ENCODE measurements at regions not wholly inside any gene's neighbourhood (a gene's known extent, or its start where the extent isn't known, plus 50 kb on each side); places are given as distances from the start of the nearest gene placed in this dataset.

DNA sequence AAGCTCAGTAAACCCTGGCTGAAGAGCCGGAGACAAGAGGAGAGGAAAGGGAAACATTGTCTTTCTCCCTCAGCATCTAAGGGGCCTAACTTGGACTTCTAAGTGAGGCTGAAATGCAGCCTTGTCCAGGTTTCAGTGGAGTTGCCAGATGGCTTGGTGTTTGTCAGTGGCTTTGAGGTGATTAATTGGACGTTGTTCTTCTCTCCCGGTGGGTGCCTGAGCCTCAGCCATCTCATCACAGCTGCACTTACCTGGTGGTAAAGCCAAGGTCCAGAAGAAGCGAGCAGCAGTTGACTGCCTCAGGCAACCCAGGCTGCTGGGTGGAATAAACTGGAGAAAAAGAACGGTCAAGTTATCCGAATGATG is 202.2 kb upstream of the NLRP1 start:
- Histone ChIP-seq H3K4me1 (ENCODE audit: low read length) (no peaks in the 10 kb centered on the region), H3K27ac (ENCODE audit: low read length) (no peak overlapping the region), H2AFZ (ENCODE audit: low read length) (no peak overlapping the region), H3K9ac (ENCODE audit: low read length) (no peak overlapping the region), H3K9me2 (replicated peaks; ENCODE audit: insufficient read depth, low read length) (no peaks in the 10 kb centered on the region), H3F3A (ENCODE audit: insufficient read depth, low read length) (no peaks in the 10 kb centered on the region), H3K36me3 (replicated peaks; ENCODE audit: insufficient read depth, low read length) (no peaks in the 10 kb centered on the region), H3K4me2 (ENCODE audit: low read depth, low read length) (no peak overlapping the region), H3K4me3 (ENCODE audit: low read length) (no peak overlapping the region), H3K27me3 (replicated peaks; ENCODE audit: insufficient read depth, low read length) (no peaks in the 10 kb centered on the region), H4K20me1 (ENCODE audit: insufficient read depth, low read length) (no peaks in the 10 kb centered on the region), H3K79me2 (ENCODE audit: low read length) (no peaks in the 10 kb centered on the region), H3K9me3 (replicated peaks; ENCODE audit: insufficient read depth, low read length) (no peaks in the 10 kb centered on the region)
- no peak for TF ChIP-seq CTCF (IDR thresholded peaks at IDR 0.05; ENCODE audit: low read length)
- no peak for TF ChIP-seq EZH2 (optimal IDR thresholded peaks at IDR 0.05; ENCODE audit: low read depth, low read length)
- TF ChIP-seq EZH2phosphoT487 (IDR thresholded peaks at IDR 0.05; ENCODE audit: low read length): no peak
- DNase-seq: no peak

DNA sequence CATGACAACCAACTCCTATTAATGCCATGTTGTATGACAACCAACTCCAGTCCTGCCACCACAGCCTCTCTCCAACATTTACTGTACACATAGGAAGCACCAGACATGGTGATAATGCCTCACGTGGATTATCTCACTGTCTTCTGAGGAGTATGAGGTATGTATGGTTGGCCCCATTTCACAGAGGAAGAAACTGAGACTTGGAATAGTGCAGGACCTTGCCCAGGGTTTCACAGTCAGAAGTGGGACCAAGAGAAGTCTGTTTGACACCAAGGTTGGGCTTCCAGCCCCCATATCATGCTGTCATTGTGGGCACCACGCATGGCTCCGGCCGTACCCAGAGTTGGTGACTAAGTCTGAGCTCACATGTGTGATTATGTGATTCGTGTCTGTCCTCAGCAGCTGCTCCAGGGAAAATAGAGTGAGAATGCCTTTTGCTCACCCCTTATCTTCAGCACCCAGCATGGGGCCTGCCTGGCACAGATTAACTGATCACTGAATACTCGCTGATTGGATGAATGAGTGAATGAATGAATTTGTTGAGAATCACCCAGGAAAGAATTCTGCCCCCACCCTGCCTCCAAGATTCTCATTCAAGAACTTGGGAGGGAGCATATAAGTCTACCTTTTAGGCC is 204.1 kb upstream of the NLRP1 start:
- Histone ChIP-seq H3K9me2 (replicated peaks; ENCODE audit: insufficient read depth, low read length) (no peaks in the 10 kb centered on the region), H3K9me3 (replicated peaks; ENCODE audit: insufficient read depth, low read length) (no peaks in the 10 kb centered on the region), H2AFZ (ENCODE audit: low read length) (no peak overlapping the region), H3K27me3 (replicated peaks; ENCODE audit: insufficient read depth, low read length) (no peaks in the 10 kb centered on the region), H3K9ac (ENCODE audit: low read length) (no peak overlapping the region), H3K27ac (ENCODE audit: low read length) (no peak overlapping the region), H3K36me3 (replicated peaks; ENCODE audit: insufficient read depth, low read length) (no peaks in the 10 kb centered on the region), H3F3A (ENCODE audit: insufficient read depth, low read length) (no peaks in the 10 kb centered on the region), H3K79me2 (ENCODE audit: low read length) (no peaks in the 10 kb centered on the region), H4K20me1 (ENCODE audit: insufficient read depth, low read length) (no peaks in the 10 kb centered on the region), H3K4me3 (ENCODE audit: low read length) (no peak overlapping the region), H3K4me1 (ENCODE audit: low read length) (no peaks in the 10 kb centered on the region), H3K4me2 (ENCODE audit: low read depth, low read length) (no peak overlapping the region)
- DNase-seq: no peak
- TF ChIP-seq EZH2 (optimal IDR thresholded peaks at IDR 0.05; ENCODE audit: low read depth, low read length) (no peak), EZH2phosphoT487 (IDR thresholded peaks at IDR 0.05; ENCODE audit: low read length) (no peak), CTCF (IDR thresholded peaks at IDR 0.05; ENCODE audit: low read length) (no peak)

GRCh38 chr17:5789528-5789927 is 205.2 kb upstream of the NLRP1 start:
- DNase-seq: no peak
- Histone ChIP-seq H3K27ac (ENCODE audit: low read length) (no peak overlapping the region), H3K9me3 (replicated peaks; ENCODE audit: insufficient read depth, low read length) (no peaks in the 10 kb centered on the region), H3F3A (ENCODE audit: insufficient read depth, low read length) (peaks cover 6% of the 10 kb centered on the region; the same call in 1 of the 2 replicates), H3K9me2 (replicated peaks; ENCODE audit: insufficient read depth, low read length) (no peaks in the 10 kb centered on the region), H3K4me3 (ENCODE audit: low read length) (no peak overlapping the region), H3K4me1 (ENCODE audit: low read length) (peaks cover 11% of the 10 kb centered on the region), H3K9ac (ENCODE audit: low read length) (no peak overlapping the region), H3K27me3 (replicated peaks; ENCODE audit: insufficient read depth, low read length) (no peaks in the 10 kb centered on the region), H3K4me2 (ENCODE audit: low read depth, low read length) (no peak overlapping the region), H4K20me1 (ENCODE audit: insufficient read depth, low read length) (no peaks in the 10 kb centered on the region), H2AFZ (ENCODE audit: low read length) (no peak overlapping the region), H3K36me3 (replicated peaks; ENCODE audit: insufficient read depth, low read length) (no peaks in the 10 kb centered on the region), H3K79me2 (ENCODE audit: low read length) (no peaks in the 10 kb centered on the region)
- TF ChIP-seq EZH2phosphoT487 (IDR thresholded peaks at IDR 0.05; ENCODE audit: low read length) (no peak), EZH2 (optimal IDR thresholded peaks at IDR 0.05; ENCODE audit: low read depth, low read length) (no peak), CTCF (IDR thresholded peaks at IDR 0.05; ENCODE audit: low read length) (no peak)
